Erythroblast (primary cell): ENCODE measurements at regions not wholly inside any gene's neighbourhood (a gene's known extent, or its start where the extent isn't known, plus 50 kb on each side); places are given as distances from the start of the nearest gene placed in this dataset.
"Not testable (repeated sequence)": the region's sequence is repeated elsewhere in the genome, so short reads cannot be mapped to it uniquely, and the experiment has no call there.

Experiments used
- GATA1 ChIP-seq: IDR thresholded peaks from 2 replicates; pipeline ENCODE4 v1.6.1; 2011; ENCODE audit warnings: low read depth, mild to moderate bottlenecking, control low read depth, low read length, moderate library complexity
- POLR2A ChIP-seq: IDR thresholded peaks from 2 replicates; pipeline ENCODE4 v1.6.1; 2011; ENCODE audit warnings: mild to moderate bottlenecking, low read length

DNA sequence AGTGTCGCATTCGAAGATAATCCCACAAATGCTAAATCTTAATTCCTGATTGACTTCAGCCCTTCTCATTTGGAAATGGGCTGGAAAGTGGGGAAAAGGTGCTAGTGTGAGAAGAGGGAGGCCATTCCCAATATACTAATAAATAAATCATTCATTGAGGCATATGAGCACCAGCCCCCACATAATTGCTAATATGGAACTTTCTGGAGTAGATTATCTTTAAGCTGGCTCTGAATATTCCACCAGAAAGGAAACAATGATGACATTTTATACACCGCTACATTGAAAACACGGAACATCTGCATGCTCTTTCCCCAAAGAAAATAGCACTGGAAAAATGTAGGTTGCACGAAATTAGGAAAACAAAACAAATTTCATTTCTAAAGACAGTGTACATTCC lies 376.1 kb downstream of the BCL2L11 start:
- TF ChIP-seq POLR2A, GATA1: not testable (repeated sequence)
